Coronary artery (tissue), 2 donors: ENCODE measurements at regions not wholly inside any gene's neighbourhood (a gene's known extent, or its start where the extent isn't known, plus 50 kb on each side); places are given as distances from the start of the nearest gene placed in this dataset.
"Not testable (repeated sequence)": the region's sequence is repeated elsewhere in the genome, so short reads cannot be mapped to it uniquely, and the experiment has no call there.

Experiments
- DNase-seq: peaks from one replicate; pipeline ENCODE4 v3.0.0-alpha.2; 2017; ENCODE audit warnings: low spot score
- H3K27ac ChIP-seq, 2 donors: fragments of 200-600 bp; sonication (generic); one replicate each; pipeline ENCODE4 v1.5.1; 2016 to 2019
- H3K4me3 ChIP-seq: fragments of 200-600 bp; sonication (generic); 2 replicates; pipeline ENCODE4 v1.5.1; 2016; ENCODE audit warnings: mild to moderate bottlenecking, moderate library complexity
- TF ChIP-seq, protein P1 (sequence below): fragments of 200-600 bp; sonication (generic); IDR thresholded peaks from one replicate; pipeline ENCODE4 v1.5.1; 2019; ENCODE audit warnings: antibody characterized with exemption

- Histone ChIP-seq H3K4me3 (no peak overlapping the region), H3K27ac (no peak overlapping the region)
- TF ChIP-seq, protein P1, sequence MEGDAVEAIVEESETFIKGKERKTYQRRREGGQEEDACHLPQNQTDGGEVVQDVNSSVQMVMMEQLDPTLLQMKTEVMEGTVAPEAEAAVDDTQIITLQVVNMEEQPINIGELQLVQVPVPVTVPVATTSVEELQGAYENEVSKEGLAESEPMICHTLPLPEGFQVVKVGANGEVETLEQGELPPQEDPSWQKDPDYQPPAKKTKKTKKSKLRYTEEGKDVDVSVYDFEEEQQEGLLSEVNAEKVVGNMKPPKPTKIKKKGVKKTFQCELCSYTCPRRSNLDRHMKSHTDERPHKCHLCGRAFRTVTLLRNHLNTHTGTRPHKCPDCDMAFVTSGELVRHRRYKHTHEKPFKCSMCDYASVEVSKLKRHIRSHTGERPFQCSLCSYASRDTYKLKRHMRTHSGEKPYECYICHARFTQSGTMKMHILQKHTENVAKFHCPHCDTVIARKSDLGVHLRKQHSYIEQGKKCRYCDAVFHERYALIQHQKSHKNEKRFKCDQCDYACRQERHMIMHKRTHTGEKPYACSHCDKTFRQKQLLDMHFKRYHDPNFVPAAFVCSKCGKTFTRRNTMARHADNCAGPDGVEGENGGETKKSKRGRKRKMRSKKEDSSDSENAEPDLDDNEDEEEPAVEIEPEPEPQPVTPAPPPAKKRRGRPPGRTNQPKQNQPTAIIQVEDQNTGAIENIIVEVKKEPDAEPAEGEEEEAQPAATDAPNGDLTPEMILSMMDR, result no peak
- no peak for DNase-seq
Measured at GRCh38 chr15:77862651-77863104, 214.8 kb downstream of the TBC1D2B start.

- not testable (repeated sequence) for DNase-seq, H3K4me3 ChIP-seq, H3K27ac ChIP-seq
Measured at GRCh38 chr15:77861997-77862635, 215.4 kb downstream of the TBC1D2B start.

DNA sequence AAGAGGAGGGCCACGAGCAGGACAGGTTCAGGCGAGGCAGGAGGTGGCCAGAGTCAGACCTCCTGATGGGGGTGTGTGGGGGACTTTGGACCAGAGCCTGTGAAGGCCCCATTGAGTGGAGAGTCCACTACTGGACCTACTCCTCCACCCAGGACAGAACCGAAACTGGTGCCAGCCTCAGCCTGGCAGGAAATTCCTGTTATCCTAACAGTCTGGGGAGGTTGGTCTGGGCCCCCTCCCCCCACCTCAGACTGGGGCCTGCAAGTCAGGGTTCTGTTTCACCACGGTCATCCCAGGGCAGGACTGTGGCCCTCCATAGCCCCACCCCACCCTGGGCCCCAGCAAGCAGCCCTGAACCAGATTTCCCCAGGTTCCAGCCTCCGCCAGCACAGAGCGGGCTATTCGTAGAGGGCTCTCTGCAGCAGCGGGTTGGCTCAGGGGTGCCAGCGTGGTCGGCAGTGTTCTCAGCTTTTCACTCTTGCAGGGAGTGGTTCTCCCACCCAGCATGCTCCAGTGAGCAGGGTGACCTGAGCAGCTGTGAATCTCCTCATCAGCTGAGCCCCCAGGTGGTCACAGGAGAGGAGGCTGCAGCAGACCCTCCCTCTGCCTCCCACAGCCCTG, 217.3 kb downstream of the TBC1D2B start:
- Histone ChIP-seq H3K4me3 (no peak overlapping the region), H3K27ac (no peak overlapping the region)
- TF ChIP-seq, protein P1, result no peak
- no peak for DNase-seq

DNA sequence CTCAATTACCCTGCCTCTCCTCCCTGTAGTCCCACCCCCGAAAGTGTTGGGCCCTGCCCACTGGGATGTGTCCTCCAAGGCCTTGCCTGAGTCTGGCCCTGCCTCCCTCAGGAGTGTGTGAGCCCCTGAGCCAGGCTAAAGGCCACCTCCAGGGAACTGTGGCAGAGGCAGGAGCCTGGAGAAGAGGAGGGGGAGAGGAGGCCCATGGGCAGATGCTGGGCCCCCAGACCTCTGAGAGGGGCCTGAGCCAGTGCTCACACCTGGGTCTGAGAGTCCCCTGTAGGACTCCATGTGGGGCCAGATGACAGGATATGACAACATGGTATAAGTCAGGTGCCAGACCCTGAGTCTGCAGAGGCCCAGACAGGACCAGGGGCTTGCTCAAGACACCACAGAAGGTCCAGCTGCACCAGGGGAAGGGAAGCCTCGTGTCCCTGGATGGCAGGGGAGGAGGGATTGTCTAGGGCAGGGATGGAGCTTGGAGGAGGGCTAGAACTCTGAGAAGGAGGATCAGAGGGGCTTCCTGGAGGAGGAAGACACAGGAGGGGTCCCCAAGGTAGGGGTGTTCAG, 217.9 kb downstream of the TBC1D2B start:
- TF ChIP-seq, protein P1, result no peak
- Histone ChIP-seq H3K4me3 (no peak overlapping the region), H3K27ac (no peak overlapping the region)
- no peak for DNase-seq

DNA sequence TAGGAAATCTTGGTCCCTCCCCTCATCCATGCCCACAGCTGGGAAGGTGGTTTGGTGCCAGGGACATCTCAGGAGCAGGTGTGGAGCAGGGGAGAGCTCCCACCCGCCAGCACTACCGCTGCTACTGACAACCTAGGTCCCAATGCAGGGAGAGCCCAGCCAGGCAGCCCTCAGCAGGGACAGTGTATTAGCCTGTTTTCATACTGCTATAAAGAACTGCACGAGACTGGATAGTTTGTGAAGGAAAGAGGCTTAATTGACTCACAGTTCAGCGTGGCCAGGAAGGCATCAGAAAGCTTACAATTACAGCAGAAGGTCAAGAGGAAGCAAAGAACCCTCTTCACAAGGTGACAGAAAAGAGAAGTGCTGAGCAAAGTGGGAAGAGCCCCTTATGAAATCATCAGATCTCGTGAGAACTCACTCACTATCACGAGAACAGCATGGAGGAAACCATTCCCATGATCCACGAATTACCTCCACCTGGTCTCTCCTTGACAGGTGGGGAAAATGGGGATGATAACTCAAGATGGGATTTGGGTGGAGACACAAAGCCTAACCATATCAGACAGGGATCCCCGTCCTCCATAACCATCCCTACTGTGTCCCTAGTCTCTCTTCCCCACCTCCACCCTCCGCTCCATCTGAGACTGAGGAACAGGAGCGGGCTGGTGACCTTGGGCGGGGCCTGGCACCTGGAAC, 218.6 kb downstream of the TBC1D2B start:
- DNase-seq, result no peak
- Histone ChIP-seq H3K4me3 (no peak overlapping the region), H3K27ac (no peak overlapping the region)
- TF ChIP-seq, protein P1, result no peak

GRCh38 chr15:77857419-77857818, 220.1 kb downstream of the TBC1D2B start:
- DNase-seq, result no peak
- TF ChIP-seq, protein P1, result no peak
- H3K27ac ChIP-seq, result no peak overlapping the region
- H3K4me3 ChIP-seq, result no peak overlapping the region

GRCh38 chr15:77856705-77857346, 220.7 kb downstream of the TBC1D2B start:
- TF ChIP-seq, protein P1, result no peak
- DNase-seq, result no peak
- Histone ChIP-seq H3K4me3 (no peak overlapping the region), H3K27ac (no peak overlapping the region)
